HEK293 (cell line): ENCODE measurements at regions not wholly inside any gene's neighbourhood (a gene's known extent, or its start where the extent isn't known, plus 50 kb on each side); places are given as distances from the start of the nearest gene placed in this dataset.

ENCODE experiments used
- CTCF ChIA-PET: fragments of 350-600 bp; formaldehyde crosslinking; extraction: SDS; loops from one replicate; lab custom pipeline; 2021; ENCODE audit warnings: antibody characterized with exemption; lab: Yijun Ruan, JAX
- POLR2A ChIA-PET: fragments of 300-600 bp; formaldehyde crosslinking; extraction: SDS; loops from one replicate; lab custom pipeline; 2020; ENCODE audit warnings: antibody characterized with exemption, inconsistent platforms; lab: Yijun Ruan, JAX
- H3K27ac ChIP-seq: fragments of 200-500 bp; sonication (Bioruptor generic); 2 replicates; pipeline ENCODE4 v1.5.1; 2014; ENCODE audit warnings: low read depth, low read length, control low read depth, inconsistent platforms; ENCODE audit errors: extremely low read depth
- H3K36me3 ChIP-seq, 2 experiments: fragments of 200-500 bp in 1 of 2; sonication (Bioruptor generic) in 1 of 2; 1 replicate in 1 of 2; 2 replicates in 1 of 2; pipeline ENCODE4 v1.5.1; 2014 to 2017; ENCODE audit warnings: inconsistent platforms in 2 of 2, low read length in 2 of 2; ENCODE audit not compliant: control insufficient read depth in 2 of 2, insufficient read depth in 1 of 2
- H3K4me1 ChIP-seq: fragments of 200-500 bp; sonication (Bioruptor generic); 2 replicates; pipeline ENCODE4 v1.5.1; 2014; ENCODE audit warnings: mild to moderate bottlenecking, low read length, inconsistent platforms; ENCODE audit not compliant: control insufficient read depth, insufficient read depth
- H3K4me3 ChIP-seq: 2 replicates; pipeline ENCODE4 v1.5.1; 2011; ENCODE audit warnings: low read depth, mild to moderate bottlenecking, control low read depth, low read length, moderate library complexity
- H3K9me3 ChIP-seq: fragments of 200-500 bp; sonication (Bioruptor generic); 2 replicates; pipeline ENCODE4 v1.5.1; 2014; ENCODE audit warnings: low read depth, low read length, inconsistent platforms; ENCODE audit not compliant: control insufficient read depth, insufficient read depth
- FEZF1 ChIP-seq: fragments of 450-650 bp; formaldehyde crosslinking; IDR thresholded peaks from 2 replicates; pipeline ENCODE4 v1.5.1; 2016; ENCODE audit warnings: missing biosample characterization, missing genetic modification characterization
- GLIS1 ChIP-seq: fragments of 450-650 bp; formaldehyde crosslinking; IDR thresholded peaks from 2 replicates; pipeline ENCODE4 v1.5.1; 2016; ENCODE audit warnings: missing biosample characterization, missing genetic modification characterization
- HOXC10 ChIP-seq: sonication (generic); formaldehyde crosslinking; IDR thresholded peaks from 2 replicates; pipeline ENCODE4 v1.8.1; 2023; ENCODE audit warnings: mild to moderate bottlenecking, missing genetic modification reagents
- MZF1 ChIP-seq: fragments of 450-650 bp; formaldehyde crosslinking; IDR thresholded peaks from 2 replicates; pipeline ENCODE4 v1.5.1; 2017; ENCODE audit warnings: missing biosample characterization, missing genetic modification characterization, borderline replicate concordance
- PRDM1 ChIP-seq: fragments of 450-650 bp; formaldehyde crosslinking; IDR thresholded peaks from 2 replicates; pipeline ENCODE4; 2016; ENCODE audit warnings: missing biosample characterization, missing genetic modification characterization
- ZBTB10 ChIP-seq: fragments of 450-650 bp; formaldehyde crosslinking; IDR thresholded peaks from 2 replicates; pipeline ENCODE4 v1.5.1; 2016; ENCODE audit warnings: missing biosample characterization, missing genetic modification characterization
- ZBTB8A ChIP-seq: fragments of 450-650 bp; formaldehyde crosslinking; IDR thresholded peaks from 2 replicates; pipeline ENCODE4 v1.5.1; 2016; ENCODE audit warnings: missing biosample characterization, missing genetic modification characterization
- ZIC2 ChIP-seq: fragments of 450-650 bp; formaldehyde crosslinking; IDR thresholded peaks from 2 replicates; pipeline ENCODE4 v1.5.1; 2016; ENCODE audit warnings: missing biosample characterization, missing genetic modification characterization
- ZNF133 ChIP-seq: fragments of 450-650 bp; formaldehyde crosslinking; IDR thresholded peaks from 2 replicates; pipeline ENCODE4 v1.5.1; 2016; ENCODE audit warnings: missing biosample characterization, missing genetic modification characterization
- ZNF138 ChIP-seq: fragments of 450-650 bp; formaldehyde crosslinking; IDR thresholded peaks from 2 replicates; pipeline ENCODE4 v1.5.1; 2016; ENCODE audit warnings: missing biosample characterization, missing genetic modification characterization, borderline replicate concordance
- ZNF341 ChIP-seq: fragments of 450-650 bp; formaldehyde crosslinking; IDR thresholded peaks from 2 replicates; pipeline ENCODE4; 2016; ENCODE audit warnings: low read depth, missing biosample characterization, missing genetic modification characterization
- ZNF610 ChIP-seq: fragments of 450-650 bp; formaldehyde crosslinking; IDR thresholded peaks from 2 replicates; pipeline ENCODE4 v1.5.1; 2016; ENCODE audit warnings: missing biosample characterization, missing genetic modification characterization, borderline replicate concordance
- ZNF658 ChIP-seq: fragments of 450-650 bp; formaldehyde crosslinking; IDR thresholded peaks from 2 replicates; pipeline ENCODE4; 2016; ENCODE audit warnings: missing biosample characterization, missing genetic modification characterization
- ZNF660 ChIP-seq: fragments of 450-650 bp; IDR thresholded peaks from 2 replicates; pipeline ENCODE4 v1.5.1; 2018; ENCODE audit warnings: missing biosample characterization, mild to moderate bottlenecking, missing genetic modification characterization
- ZNF677 ChIP-seq: fragments of 450-650 bp; IDR thresholded peaks from 2 replicates; pipeline ENCODE4 v1.5.0; 2018; ENCODE audit warnings: missing biosample characterization, mild to moderate bottlenecking, missing genetic modification characterization, moderate library complexity
- ZNF776 ChIP-seq: fragments of 450-650 bp; formaldehyde crosslinking; IDR thresholded peaks from 2 replicates; pipeline ENCODE4 v1.5.0; 2017; ENCODE audit warnings: missing biosample characterization, missing genetic modification characterization, borderline replicate concordance
- TF ChIP-seq, protein P1 (sequence below): fragments of 450-650 bp; formaldehyde crosslinking; conservative IDR thresholded peaks from 2 replicates; pipeline ENCODE4 v1.5.1; 2016; ENCODE audit warnings: low read depth, missing biosample characterization, missing genetic modification characterization
- TF ChIP-seq, protein P2 (sequence below): fragments of 450-650 bp; formaldehyde crosslinking; IDR thresholded peaks from 2 replicates; pipeline ENCODE4 v1.5.1; 2016; ENCODE audit warnings: missing biosample characterization, missing genetic modification characterization

GRCh38 chr2:63661076-63661475, 72.3 kb downstream of the MDH1 start:
- no peaks in the 10 kb centered on the region for H3K36me3 ChIP-seq
- CTCF ChIA-PET = interaction anchor here (1.1 kb wide), 1 partner anchor 38 kb away, joined by 3 read pairs; no protein-coding TSS in a partner anchor
- POLR2A ChIA-PET = no interaction called here
- H3K4me3 ChIP-seq = no peak overlapping the region
- no peaks in the 10 kb centered on the region for H3K9me3 ChIP-seq
- H3K27ac ChIP-seq = no peak overlapping the region
- no peaks in the 10 kb centered on the region for H3K4me1 ChIP-seq
- TF ChIP-seq ZNF133 (tag by site-specific recombination) (no peak), ZNF341 (tag by site-specific recombination) (no peak), ZIC2 (tag by site-specific recombination) (no peak), ZNF610 (tag by site-specific recombination) (no peak), GLIS1 (tag by site-specific recombination) (no peak), ZNF660 (no peak), ZNF658 (tag by site-specific recombination) (no peak), PRDM1 (tag by site-specific recombination) (no peak), ZNF677 (no peak), ZNF138 (tag by site-specific recombination) (no peak), FEZF1 (tag by site-specific recombination) (no peak), ZBTB10 (no peak), HOXC10 (CRISPR knock-in tag) (no peak), MZF1 (tag by site-specific recombination) (no peak), ZNF776 (no peak), ZBTB8A (tag by site-specific recombination) (no peak)
- TF ChIP-seq, protein P1, sequence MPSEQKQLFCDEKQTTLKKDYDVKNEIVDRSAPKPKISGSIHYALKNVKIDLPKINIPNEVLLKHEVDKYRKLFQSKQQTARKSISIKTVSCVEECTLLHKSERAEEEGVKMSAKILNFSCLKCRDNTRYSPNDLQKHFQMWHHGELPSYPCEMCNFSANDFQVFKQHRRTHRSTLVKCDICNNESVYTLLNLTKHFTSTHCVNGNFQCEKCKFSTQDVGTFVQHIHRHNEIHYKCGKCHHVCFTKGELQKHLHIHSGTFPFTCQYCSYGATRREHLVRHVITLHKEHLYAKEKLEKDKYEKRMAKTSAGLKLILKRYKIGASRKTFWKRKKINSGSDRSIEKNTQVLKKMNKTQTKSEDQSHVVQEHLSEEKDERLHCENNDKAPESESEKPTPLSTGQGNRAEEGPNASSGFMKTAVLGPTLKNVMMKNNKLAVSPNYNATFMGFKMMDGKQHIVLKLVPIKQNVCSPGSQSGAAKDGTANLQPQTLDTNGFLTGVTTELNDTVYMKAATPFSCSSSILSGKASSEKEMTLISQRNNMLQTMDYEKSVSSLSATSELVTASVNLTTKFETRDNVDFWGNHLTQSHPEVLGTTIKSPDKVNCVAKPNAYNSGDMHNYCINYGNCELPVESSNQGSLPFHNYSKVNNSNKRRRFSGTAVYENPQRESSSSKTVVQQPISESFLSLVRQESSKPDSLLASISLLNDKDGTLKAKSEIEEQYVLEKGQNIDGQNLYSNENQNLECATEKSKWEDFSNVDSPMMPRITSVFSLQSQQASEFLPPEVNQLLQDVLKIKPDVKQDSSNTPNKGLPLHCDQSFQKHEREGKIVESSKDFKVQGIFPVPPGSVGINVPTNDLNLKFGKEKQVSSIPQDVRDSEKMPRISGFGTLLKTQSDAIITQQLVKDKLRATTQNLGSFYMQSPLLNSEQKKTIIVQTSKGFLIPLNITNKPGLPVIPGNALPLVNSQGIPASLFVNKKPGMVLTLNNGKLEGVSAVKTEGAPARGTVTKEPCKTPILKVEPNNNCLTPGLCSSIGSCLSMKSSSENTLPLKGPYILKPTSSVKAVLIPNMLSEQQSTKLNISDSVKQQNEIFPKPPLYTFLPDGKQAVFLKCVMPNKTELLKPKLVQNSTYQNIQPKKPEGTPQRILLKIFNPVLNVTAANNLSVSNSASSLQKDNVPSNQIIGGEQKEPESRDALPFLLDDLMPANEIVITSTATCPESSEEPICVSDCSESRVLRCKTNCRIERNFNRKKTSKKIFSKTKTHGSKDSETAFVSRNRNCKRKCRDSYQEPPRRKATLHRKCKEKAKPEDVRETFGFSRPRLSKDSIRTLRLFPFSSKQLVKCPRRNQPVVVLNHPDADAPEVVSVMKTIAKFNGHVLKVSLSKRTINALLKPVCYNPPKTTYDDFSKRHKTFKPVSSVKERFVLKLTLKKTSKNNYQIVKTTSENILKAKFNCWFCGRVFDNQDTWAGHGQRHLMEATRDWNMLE (tag by site-specific recombination) = no peak
- TF ChIP-seq, protein P2, sequence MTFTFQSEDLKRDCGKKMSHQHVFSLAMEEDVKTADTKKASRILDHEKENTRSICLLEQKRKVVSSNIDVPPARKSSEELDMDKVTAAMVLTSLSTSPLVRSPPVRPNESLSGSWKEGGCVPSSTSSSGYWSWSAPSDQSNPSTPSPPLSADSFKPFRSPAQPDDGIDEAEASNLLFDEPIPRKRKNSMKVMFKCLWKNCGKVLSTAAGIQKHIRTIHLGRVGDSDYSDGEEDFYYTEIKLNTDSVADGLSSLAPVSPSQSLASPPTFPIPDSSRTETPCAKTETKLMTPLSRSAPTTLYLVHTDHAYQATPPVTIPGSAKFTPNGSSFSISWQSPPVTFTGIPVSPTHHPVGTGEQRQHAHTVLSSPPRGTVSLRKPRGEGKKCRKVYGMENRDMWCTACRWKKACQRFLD (tag by site-specific recombination) = no peak
